GM23338 (cell line): ENCODE measurements at regions not wholly inside any gene's neighbourhood (a gene's known extent, or its start where the extent isn't known, plus 50 kb on each side); places are given as distances from the start of the nearest gene placed in this dataset.
"Not testable (repeated sequence)": the region's sequence is repeated elsewhere in the genome, so short reads cannot be mapped to it uniquely, and the experiment has no call there.

Experiments
- ATAC-seq: fragments of 200-7000 bp; cut with Tn5 transposase; 3 replicates; pipeline ENCODE4 v1.9.1; 2020
- DNase-seq: peaks from one replicate; pipeline ENCODE4 v3.0.0-alpha.2; 2015; ENCODE audit warnings: low spot score
- H2AFZ ChIP-seq: fragments of 200-600 bp; sonication (generic); 2 replicates; pipeline ENCODE4 v1.8.0; 2016; ENCODE audit warnings: antibody characterized with exemption, mild to moderate bottlenecking, moderate library complexity
- H3F3A ChIP-seq: fragments of 200-600 bp; sonication (generic); replicated peaks from 2 replicates; pipeline ENCODE4 v1.8.0; 2017; ENCODE audit warnings: antibody characterized with exemption, mixed run types, low read depth
- H3K27ac ChIP-seq: fragments of 200-600 bp; sonication (generic); 2 replicates; pipeline ENCODE4 v1.6.1; 2016; ENCODE audit warnings: low read depth
- H3K27me3 ChIP-seq: fragments of 200-600 bp; sonication (generic); 2 replicates; pipeline ENCODE4 v1.8.0; 2016; ENCODE audit warnings: mild to moderate bottlenecking, mixed run types, moderate library complexity; ENCODE audit not compliant: insufficient read depth
- H3K36me3 ChIP-seq: fragments of 200-600 bp; sonication (generic); 2 replicates; pipeline ENCODE4 v1.8.0; 2016; ENCODE audit warnings: mild to moderate bottlenecking; ENCODE audit not compliant: insufficient read depth
- H3K4me1 ChIP-seq: fragments of 200-600 bp; sonication (generic); 2 replicates; pipeline ENCODE4 v1.8.0; 2016; ENCODE audit warnings: mild to moderate bottlenecking, moderate library complexity; ENCODE audit not compliant: insufficient read depth
- H3K4me2 ChIP-seq: fragments of 200-600 bp; sonication (generic); 2 replicates; pipeline ENCODE4 v1.7.1; 2017; ENCODE audit warnings: mixed run types
- H3K4me3 ChIP-seq: fragments of 200-600 bp; sonication (generic); 2 replicates; pipeline ENCODE4 v1.6.1; 2016; ENCODE audit warnings: mixed run types
- H3K79me2 ChIP-seq: fragments of 200-600 bp; sonication (generic); replicated peaks from 2 replicates; pipeline ENCODE4 v1.8.0; 2017; ENCODE audit warnings: mild to moderate bottlenecking; ENCODE audit not compliant: insufficient read depth
- H3K9me2 ChIP-seq: fragments of 200-600 bp; sonication (generic); 2 replicates; pipeline ENCODE4 v1.8.0; 2017; ENCODE audit not compliant: insufficient read depth
- H4K20me1 ChIP-seq: fragments of 200-600 bp; sonication (generic); replicated peaks from 2 replicates; pipeline ENCODE4 v1.8.0; 2017; ENCODE audit warnings: mild to moderate bottlenecking; ENCODE audit not compliant: insufficient read depth
- H3K27ac Mint-ChIP-seq: 2 replicates; pipeline ENCODE4 v1.8.0; 2020; ENCODE audit warnings: inconsistent platforms, mild to moderate bottlenecking, moderate library complexity, mixed read lengths
- H3K27me3 Mint-ChIP-seq: 3 replicates; pipeline ENCODE4 v1.8.0; 2022; ENCODE audit warnings: low read depth, mild to moderate bottlenecking, moderate library complexity, mixed read lengths, inconsistent platforms; ENCODE audit not compliant: insufficient read depth, poor library complexity
- H3K36me3 Mint-ChIP-seq: 3 replicates; pipeline ENCODE4 v1.8.0; 2021; ENCODE audit warnings: low read depth, mild to moderate bottlenecking, inconsistent platforms, moderate library complexity, mixed read lengths
- H3K4me1 Mint-ChIP-seq: 3 replicates; pipeline ENCODE4 v1.8.0; 2020; ENCODE audit warnings: mild to moderate bottlenecking, inconsistent platforms, mixed read lengths
- H3K4me3 Mint-ChIP-seq: 3 replicates; pipeline ENCODE4 v1.8.0; 2021; ENCODE audit warnings: moderate library complexity, mild to moderate bottlenecking, inconsistent platforms, mixed read lengths
- H3K9me3 Mint-ChIP-seq: 3 replicates; pipeline ENCODE4 v1.8.0; 2020; ENCODE audit warnings: moderate library complexity, mild to moderate bottlenecking, inconsistent platforms, mixed read lengths
- CREB1 ChIP-seq: fragments of 250-450 bp; sonication (Bioruptor Pico); IDR thresholded peaks from 2 replicates; pipeline ENCODE4 v1.5.0; 2020; ENCODE audit warnings: low read depth, mild to moderate bottlenecking, moderate library complexity
- CTCF ChIP-seq, 2 experiments: fragments of 200-600 bp in 1 of 2; sonication (generic) in 1 of 2; conservative IDR thresholded peaks; 2 replicates each; pipeline versions ENCODE4 v1.5.1 to v1.6.1; 2016 to 2017; ENCODE audit warnings: antibody characterized with exemption in 2 of 2, low read depth in 2 of 2, mild to moderate bottlenecking in 2 of 2, moderate library complexity in 1 of 2
- EZH2phosphoT487 ChIP-seq: fragments of 200-600 bp; sonication (generic); IDR thresholded peaks from one replicate; pipeline ENCODE4 v1.8.1; 2018; ENCODE audit warnings: antibody characterized with exemption; ENCODE audit not compliant: unreplicated experiment
- JUNB ChIP-seq: IDR thresholded peaks from one replicate; pipeline ENCODE4 v1.6.1; 2016; ENCODE audit warnings: antibody characterized with exemption; ENCODE audit not compliant: unreplicated experiment
- NANOG ChIP-seq: IDR thresholded peaks from 2 replicates; pipeline ENCODE4 v1.6.1; 2016; ENCODE audit warnings: antibody characterized with exemption, borderline replicate concordance
- POLR2AphosphoS5 ChIP-seq: IDR thresholded peaks from 2 replicates; pipeline ENCODE4 v1.6.1; 2016; ENCODE audit warnings: antibody characterized with exemption, low read depth
- REST ChIP-seq: IDR thresholded peaks from one replicate; pipeline ENCODE4 v1.6.1; 2018; ENCODE audit warnings: antibody characterized with exemption; ENCODE audit not compliant: unreplicated experiment
- ZNF462 ChIP-seq: fragments of 250-450 bp; sonication (Bioruptor Pico); IDR thresholded peaks from 2 replicates; pipeline ENCODE4 v1.5.0; 2020; ENCODE audit warnings: mild to moderate bottlenecking, moderate library complexity
- TF ChIP-seq, protein P1 (sequence below): IDR thresholded peaks from 2 replicates; pipeline ENCODE4 v1.6.1; 2016; ENCODE audit warnings: antibody characterized with exemption

GRCh38 chr3:6066868-6067578, 793.9 kb upstream of the GRM7 start:
- H3K27ac Mint-ChIP-seq, H3K4me1 ChIP-seq, H3K9me2 ChIP-seq, ATAC-seq, H3K27me3 ChIP-seq, H4K20me1 ChIP-seq, H3K36me3 Mint-ChIP-seq, H3K4me3 Mint-ChIP-seq, H2AFZ ChIP-seq, H3F3A ChIP-seq, DNase-seq, H3K79me2 ChIP-seq, H3K36me3 ChIP-seq, H3K27ac ChIP-seq, H3K4me2 ChIP-seq, H3K4me3 ChIP-seq, H3K27me3 Mint-ChIP-seq: not testable (repeated sequence)
- Mint-ChIP-seq H3K4me1 (peaks cover 28% of the 10 kb centered on the region), H3K9me3 (peaks cover 82% of the 10 kb centered on the region)

DNA sequence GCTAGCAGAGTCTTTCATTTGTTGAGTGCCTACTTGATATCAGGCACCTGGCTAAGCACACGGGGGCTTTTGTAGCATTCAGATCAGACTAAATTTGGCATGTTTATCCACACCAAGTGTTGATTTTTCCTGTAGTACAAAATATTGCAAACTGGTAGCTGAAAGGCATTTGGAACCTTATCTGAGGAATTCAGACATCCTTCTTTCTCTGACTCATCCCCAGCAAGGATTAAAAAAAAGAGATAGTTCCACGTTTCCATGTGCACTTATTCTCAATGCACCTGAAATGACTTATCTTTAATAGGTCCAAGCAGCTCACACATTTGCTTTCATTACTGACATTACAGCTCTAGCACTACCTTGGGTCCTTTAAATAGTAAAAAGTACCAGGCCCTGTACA, 786.0 kb upstream of the GRM7 start:
- H3K27ac ChIP-seq = no peak overlapping the region
- Mint-ChIP-seq H3K4me1 (peaks cover 5% of the 10 kb centered on the region; the same call in 1 of the 3 replicates), H3K9me3 (peaks cover 87% of the 10 kb centered on the region), H3K27ac (no peak overlapping the region), H3K27me3 (peaks cover 6% of the 10 kb centered on the region), H3K36me3 (peaks cover 12% of the 10 kb centered on the region), H3K4me3 (no peak overlapping the region)
- H3F3A ChIP-seq = no peaks in the 10 kb centered on the region
- H3K9me2 ChIP-seq = no peaks in the 10 kb centered on the region
- no peaks in the 10 kb centered on the region for H3K79me2 ChIP-seq
- H2AFZ ChIP-seq = no peak overlapping the region
- no peaks in the 10 kb centered on the region for H3K27me3 ChIP-seq
- H3K4me1 ChIP-seq = no peaks in the 10 kb centered on the region
- ATAC-seq (no peak), DNase-seq (no peak)
- no peaks in the 10 kb centered on the region for H4K20me1 ChIP-seq
- peaks cover 7% of the 10 kb centered on the region; the same call in 1 of the 2 replicates for H3K36me3 ChIP-seq
- H3K4me2 ChIP-seq = no peak overlapping the region
- H3K4me3 ChIP-seq = no peak overlapping the region
- TF ChIP-seq CREB1 (CRISPR knock-in tag) = no peak
- TF ChIP-seq, protein P1, sequence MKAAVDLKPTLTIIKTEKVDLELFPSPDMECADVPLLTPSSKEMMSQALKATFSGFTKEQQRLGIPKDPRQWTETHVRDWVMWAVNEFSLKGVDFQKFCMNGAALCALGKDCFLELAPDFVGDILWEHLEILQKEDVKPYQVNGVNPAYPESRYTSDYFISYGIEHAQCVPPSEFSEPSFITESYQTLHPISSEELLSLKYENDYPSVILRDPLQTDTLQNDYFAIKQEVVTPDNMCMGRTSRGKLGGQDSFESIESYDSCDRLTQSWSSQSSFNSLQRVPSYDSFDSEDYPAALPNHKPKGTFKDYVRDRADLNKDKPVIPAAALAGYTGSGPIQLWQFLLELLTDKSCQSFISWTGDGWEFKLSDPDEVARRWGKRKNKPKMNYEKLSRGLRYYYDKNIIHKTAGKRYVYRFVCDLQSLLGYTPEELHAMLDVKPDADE = no peak
- TF ChIP-seq CTCF (conservative IDR thresholded peaks at IDR 0.05; ENCODE audit: low read depth in 2 of 2) = no peak
- no peak for TF ChIP-seq JUNB
- TF ChIP-seq REST = no peak
- TF ChIP-seq POLR2AphosphoS5 = no peak
- no peak for TF ChIP-seq ZNF462 (CRISPR knock-in tag)
- no peak for TF ChIP-seq NANOG
- no peak for TF ChIP-seq EZH2phosphoT487
